GM18907 (cell line): ENCODE measurements at regions not wholly inside any gene's neighbourhood (a gene's known extent, or its start where the extent isn't known, plus 50 kb on each side); places are given as distances from the start of the nearest gene placed in this dataset.
A peak's percentile ranks its signal among the peaks of the same experiment; 100 is the strongest.

Experiments used
- ATAC-seq: cut with Tn5 transposase; IDR thresholded peaks from one replicate; pipeline ENCODE4 v1.9.1; 2021; ENCODE audit warnings: mild to moderate bottlenecking, moderate library complexity; ENCODE audit not compliant: unreplicated experiment

- no peak for ATAC-seq
Observed at GRCh38 chr2:81703831-81704230, 1399.3 kb upstream of the LRRTM1 start.

GRCh38 chr2:81692566-81692965 lies 1388.0 kb upstream of the LRRTM1 start:
- ATAC-seq = no peak

- ATAC-seq = no peak
Observed at GRCh38 chr2:81675641-81676040, 1371.1 kb upstream of the LRRTM1 start.

GRCh38 chr2:81672923-81673322 lies 1368.4 kb upstream of the LRRTM1 start:
- no peak for ATAC-seq

DNA sequence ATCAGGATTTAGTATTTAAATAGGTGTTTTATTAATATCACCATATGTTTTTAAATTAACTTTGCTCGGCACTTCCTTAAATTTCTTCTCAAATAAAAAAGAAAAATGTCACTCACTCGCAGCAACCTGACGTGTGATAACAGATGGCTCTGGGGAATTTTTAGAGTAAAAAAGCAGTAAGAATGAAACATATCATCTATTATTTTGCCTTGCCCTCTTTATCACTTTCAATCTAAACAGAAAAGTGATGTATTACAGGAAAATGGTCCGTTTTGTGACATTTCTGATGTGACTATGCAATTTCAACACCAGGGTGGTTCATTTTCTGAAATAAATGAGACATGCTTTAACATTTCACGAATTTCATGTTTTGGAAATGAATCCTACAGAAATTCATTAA lies 1368.0 kb upstream of the LRRTM1 start:
- ATAC-seq = no peak

GRCh38 chr2:81670885-81671284 lies 1366.3 kb upstream of the LRRTM1 start:
- ATAC-seq = no peak

DNA sequence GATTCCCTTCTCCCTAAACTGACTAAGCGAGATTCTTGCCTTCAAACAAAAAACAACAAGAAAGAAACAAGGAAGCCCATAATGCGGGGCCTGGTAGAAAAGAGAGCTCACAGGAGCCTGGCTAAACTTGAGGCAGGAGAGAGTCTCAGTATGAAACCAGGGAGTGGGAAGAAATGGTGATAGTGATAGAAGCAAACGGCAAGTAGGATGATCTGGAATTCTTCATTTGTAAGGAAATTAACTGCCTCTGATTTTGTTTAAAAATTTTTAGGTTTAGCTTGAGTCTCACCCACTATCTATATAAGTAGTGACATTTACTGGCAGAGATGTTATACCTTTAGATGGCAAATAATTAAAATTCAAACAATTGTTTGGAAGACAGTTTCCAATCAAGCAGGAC lies 1356.5 kb upstream of the LRRTM1 start:
- ATAC-seq = no peak

DNA sequence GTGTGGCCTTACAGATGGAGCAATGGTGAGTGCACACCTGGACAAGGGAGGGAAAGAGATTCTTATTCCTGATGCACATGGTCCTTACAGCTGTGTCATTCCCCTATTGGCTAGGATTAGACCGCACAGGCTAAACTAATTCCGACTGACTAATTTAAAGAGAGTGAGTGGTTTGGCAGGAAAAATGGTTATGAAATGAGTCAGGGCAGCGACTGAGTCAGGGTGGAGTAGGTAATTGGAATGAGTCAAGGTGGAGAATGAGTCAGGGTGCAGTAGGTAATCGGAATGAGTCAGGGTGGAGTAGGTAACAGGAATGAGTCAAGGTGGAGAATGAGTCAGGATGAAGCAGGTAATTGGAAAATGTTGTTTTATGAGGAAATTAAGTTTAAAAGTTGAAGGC lies 1353.7 kb upstream of the LRRTM1 start:
- no peak for ATAC-seq

DNA sequence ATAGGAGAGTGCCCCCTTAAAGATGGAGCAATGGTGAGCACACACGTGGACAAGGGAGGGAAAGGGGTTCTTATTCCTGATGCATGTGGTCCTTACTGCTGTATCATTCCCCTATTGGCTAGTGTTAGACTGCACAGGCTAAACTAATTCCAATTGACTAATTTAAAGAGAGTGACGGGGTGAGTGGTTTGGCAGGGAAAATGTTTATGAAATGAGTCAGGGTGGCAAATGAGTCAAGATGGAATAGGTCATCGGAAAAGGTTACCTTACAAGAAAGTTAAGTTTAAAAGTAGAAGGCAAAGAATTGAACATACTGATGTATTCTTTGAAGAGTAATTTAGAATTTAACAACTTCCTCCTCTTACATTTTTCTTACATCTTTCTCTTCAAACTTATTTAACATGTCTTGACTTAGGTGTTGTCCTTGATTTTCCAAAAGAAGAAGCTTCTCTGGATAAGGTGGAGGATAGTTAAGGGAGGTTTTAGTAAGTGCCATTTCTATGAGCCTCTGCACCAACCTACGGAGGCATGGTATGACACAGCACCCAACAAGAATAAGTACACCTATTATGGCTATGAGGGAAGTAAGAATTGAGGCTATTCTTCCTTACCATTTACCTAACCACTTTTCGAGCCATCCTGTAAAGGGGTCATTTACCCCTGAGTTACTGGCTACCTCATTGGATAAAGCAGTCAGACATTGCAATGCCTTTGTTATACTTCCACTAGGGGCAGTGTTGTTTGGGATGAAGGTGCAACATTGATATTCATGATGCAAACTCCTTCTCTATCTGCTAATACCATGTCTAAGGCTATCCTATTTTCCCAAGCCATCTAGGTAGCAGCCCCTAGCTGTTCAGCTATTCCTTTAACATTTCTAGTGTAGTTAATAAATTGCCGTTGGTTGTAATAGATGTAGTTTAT lies 1345.8 kb upstream of the LRRTM1 start:
- ATAC-seq = no peak

DNA sequence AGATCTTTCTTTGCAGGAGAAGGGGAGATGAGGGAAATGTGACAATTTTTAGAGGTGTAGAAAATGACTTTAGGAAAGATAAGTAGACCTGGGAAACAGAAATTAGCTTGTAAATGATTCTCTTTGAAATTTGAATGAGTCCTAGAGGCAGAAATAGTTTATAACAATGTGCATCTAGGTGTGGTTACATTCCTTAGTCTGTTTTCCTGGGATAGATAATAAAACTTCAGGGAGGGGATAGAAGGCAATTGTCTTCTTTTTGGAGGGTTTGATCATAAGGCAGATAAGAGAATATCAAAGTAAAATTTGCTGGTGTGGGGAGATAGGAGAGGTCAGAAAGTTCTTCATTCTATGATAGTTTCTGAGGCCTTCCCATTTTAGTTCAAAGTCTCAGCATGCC lies 1344.3 kb upstream of the LRRTM1 start:
- ATAC-seq = no peak

- ATAC-seq = no peak
Observed at GRCh38 chr2:81648370-81648769, 1343.8 kb upstream of the LRRTM1 start.

DNA sequence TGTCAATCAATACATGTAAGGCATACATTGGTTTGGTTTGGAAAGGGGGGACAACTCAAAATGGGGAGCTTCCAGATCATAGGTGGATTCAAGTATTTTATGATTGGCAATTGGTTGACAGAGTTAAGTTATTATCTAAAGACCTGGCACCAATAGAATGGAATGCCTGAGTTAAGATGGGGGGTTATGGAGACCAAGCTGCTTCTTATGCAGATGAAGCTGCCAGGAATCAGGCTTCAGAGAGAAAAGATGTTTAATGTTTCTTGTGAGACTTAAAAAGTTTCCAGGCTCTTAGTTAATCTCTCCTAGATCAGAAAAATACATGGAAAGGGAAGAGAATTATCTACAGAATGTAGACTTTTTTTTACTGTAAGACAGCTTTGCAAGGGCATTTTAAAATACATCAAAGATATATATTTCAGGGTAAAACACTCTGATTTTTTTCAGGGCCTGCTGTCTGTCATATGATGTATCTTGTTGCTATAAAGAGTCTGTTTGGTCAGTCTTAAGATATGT lies 1343.2 kb upstream of the LRRTM1 start:
- ATAC-seq = no peak

GRCh38 chr2:81645745-81646301 lies 1341.3 kb upstream of the LRRTM1 start:
- ATAC-seq = peak; percentile 80

DNA sequence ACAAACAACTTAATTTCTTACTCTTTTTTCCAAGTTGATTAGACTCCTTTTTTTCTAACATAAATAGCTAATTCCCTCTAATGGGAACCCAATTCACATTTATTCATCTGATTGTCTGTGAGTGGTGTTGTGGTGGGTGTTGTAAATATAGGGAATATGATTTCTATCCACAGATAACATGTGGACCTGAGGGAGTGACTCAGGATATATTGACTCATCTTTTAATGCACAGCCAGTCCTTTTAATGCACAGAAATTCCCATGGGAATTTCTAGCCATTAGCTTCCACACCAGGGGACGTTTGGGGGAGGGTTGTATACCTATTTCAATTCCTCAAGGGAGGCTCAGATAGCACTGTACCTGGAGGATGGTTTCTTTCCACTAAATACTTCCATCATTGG lies 1339.6 kb upstream of the LRRTM1 start:
- no peak for ATAC-seq

DNA sequence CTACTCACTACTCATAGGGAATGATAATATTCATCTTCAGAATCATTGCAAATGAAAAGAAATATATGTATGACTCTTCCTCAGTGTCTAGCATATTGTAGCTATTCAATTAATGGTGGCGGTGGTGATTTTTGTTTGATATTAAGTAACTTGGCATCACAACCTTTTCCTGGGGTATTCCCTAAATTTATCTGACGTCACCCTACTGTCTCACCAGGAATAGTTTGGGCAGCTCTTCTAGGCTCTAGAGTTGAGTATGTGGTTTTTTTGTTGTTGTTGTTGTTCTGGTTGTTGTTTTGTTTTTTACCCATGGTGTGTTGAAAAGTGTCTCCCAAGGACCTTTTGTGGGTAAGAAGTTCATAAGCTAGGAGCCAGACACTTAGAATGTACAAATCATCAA lies 1320.3 kb upstream of the LRRTM1 start:
- no peak for ATAC-seq

- ATAC-seq = no peak
Observed at GRCh38 chr2:81600088-81600487, 1295.5 kb upstream of the LRRTM1 start.

- ATAC-seq = no peak
Observed at GRCh38 chr2:81598453-81598852, 1293.9 kb upstream of the LRRTM1 start.

DNA sequence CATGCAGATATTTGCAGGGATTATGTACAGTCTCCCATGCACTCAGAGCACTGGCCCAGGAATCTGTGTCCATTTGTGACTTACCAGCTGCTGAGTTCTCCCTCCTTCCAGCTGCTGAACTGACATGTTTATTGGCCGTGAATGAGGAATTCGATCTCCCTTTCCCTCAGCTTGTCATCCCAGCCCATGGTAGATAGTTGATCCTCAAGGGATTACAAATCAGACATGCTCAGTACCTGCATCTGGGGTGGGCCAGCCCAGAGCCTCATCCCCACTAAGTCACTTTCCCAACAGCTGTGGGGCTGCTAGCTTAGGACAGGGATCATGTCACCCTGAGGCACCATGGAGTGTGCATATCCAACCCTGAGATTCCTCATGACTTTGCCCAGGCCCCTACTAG lies 1284.9 kb upstream of the LRRTM1 start:
- ATAC-seq = no peak

GRCh38 chr2:81583311-81584108 lies 1279.0 kb upstream of the LRRTM1 start:
- no peak for ATAC-seq

- ATAC-seq = no peak
Observed at GRCh38 chr2:81576713-81577112, 1272.2 kb upstream of the LRRTM1 start.

DNA sequence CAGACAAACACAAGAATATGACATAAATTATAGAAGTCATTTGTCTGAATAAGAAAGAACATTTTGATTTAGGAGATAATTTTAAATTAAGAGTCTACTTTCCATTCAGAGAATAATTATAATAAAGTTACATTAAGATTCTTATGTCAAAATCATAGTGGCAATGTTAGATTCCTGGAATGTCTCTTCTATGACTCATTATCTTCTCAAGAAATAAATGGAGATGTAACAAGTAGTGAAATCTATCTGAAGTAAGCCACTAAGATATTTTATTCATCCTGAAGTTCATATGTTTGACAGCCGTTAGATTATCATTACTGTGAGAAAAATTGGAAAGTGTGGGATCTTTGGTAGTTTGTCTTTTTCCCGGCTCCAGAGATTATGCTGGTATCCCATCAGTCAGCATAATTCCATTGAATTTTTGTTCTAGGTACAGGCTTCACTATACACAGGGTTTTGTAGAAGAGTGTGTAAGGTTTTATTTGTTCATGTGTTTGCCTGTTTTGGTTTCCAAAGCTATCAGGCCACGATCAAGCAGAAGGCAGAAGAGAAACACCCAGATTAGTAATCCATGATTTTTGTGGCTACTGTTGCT lies 1246.6 kb upstream of the LRRTM1 start:
- ATAC-seq = no peak
